ENCODE measurements at regions not wholly inside any gene's neighbourhood (a gene's known extent, or its start where the extent isn't known, plus 50 kb on each side); places are given as distances from the start of the nearest gene placed in this dataset.

GRCh38 chr5:158552241-158552640 is 547.5 kb downstream of the EBF1 start:
- TF ChIP-seq, protein P1, sequence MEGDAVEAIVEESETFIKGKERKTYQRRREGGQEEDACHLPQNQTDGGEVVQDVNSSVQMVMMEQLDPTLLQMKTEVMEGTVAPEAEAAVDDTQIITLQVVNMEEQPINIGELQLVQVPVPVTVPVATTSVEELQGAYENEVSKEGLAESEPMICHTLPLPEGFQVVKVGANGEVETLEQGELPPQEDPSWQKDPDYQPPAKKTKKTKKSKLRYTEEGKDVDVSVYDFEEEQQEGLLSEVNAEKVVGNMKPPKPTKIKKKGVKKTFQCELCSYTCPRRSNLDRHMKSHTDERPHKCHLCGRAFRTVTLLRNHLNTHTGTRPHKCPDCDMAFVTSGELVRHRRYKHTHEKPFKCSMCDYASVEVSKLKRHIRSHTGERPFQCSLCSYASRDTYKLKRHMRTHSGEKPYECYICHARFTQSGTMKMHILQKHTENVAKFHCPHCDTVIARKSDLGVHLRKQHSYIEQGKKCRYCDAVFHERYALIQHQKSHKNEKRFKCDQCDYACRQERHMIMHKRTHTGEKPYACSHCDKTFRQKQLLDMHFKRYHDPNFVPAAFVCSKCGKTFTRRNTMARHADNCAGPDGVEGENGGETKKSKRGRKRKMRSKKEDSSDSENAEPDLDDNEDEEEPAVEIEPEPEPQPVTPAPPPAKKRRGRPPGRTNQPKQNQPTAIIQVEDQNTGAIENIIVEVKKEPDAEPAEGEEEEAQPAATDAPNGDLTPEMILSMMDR (IDR thresholded peaks at IDR 0.05): no peak
- TF ChIP-seq POLR2A (IDR thresholded peaks at IDR 0.05): no peak

All from thyroid gland (tissue), 4 donors.